IgD-negative memory B cell (primary cell): ENCODE measurements at regions not wholly inside any gene's neighbourhood (a gene's known extent, or its start where the extent isn't known, plus 50 kb on each side); places are given as distances from the start of the nearest gene placed in this dataset.
"Not testable (repeated sequence)": the region's sequence is repeated elsewhere in the genome, so short reads cannot be mapped to it uniquely, and the experiment has no call there.

Source experiments
- H3K27ac Mint-ChIP-seq, 3 donors: one replicate each; pipeline ENCODE4 v1.8.0; 2020 to 2022; ENCODE audit warnings: mild to moderate bottlenecking in 3 of 3, mixed read lengths in 3 of 3, moderate library complexity in 1 of 3
- H3K27me3 Mint-ChIP-seq: one replicate; pipeline ENCODE4 v1.8.0; 2021; ENCODE audit warnings: mixed read lengths
- H3K36me3 Mint-ChIP-seq: one replicate; pipeline ENCODE4 v1.8.0; 2020; ENCODE audit warnings: mild to moderate bottlenecking, mixed read lengths
- H3K4me1 Mint-ChIP-seq, 3 donors: one replicate each; pipeline ENCODE4 v1.8.0; 2020 to 2022; ENCODE audit warnings: mixed read lengths in 3 of 3, mild to moderate bottlenecking in 1 of 3
- H3K4me3 Mint-ChIP-seq, 4 donors: one replicate each; pipeline ENCODE4 v1.8.0; 2020 to 2022; ENCODE audit warnings: mild to moderate bottlenecking in 4 of 4, mixed read lengths in 4 of 4, moderate library complexity in 3 of 4
- H3K9me3 Mint-ChIP-seq, 3 donors: one replicate each; pipeline ENCODE4 v1.8.0; 2020 to 2021; ENCODE audit warnings: mixed read lengths in 3 of 3, mild to moderate bottlenecking in 1 of 3

DNA sequence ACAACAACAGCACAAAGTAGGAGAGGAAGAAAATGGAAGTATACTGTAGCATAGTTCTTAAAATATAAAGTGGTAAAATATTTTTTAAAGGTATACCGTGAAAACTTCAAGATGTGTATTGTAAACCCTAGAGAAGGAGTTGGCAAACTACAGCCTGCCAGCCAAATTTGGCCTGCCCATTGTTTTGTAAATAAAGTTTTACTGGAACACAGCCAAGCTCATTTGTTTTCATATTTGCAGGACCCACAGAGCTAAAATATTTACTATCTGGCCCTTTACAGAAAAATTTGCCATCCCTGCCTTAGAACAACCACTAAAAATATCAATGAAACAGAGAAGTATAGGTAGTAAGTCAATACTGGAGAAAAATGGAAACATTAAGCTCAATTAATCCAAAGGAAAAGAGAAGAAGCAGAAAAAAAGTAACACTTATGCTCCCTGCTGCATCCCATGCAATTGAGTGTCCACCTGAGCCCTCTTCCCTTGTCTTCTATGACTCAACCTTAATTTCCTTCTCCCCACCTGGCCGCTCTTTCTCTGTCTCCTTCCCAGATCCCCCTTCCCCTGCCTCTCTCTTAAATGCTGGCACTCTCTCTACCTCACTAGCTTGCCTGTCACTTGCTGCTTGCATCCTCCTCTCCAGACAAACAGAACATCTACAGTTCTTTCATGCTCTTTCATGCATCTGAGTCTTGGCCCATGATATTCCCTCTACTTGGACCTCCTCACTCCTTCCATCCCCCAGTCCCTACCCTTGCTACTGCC is 50.6 kb upstream of the FER start:
- Mint-ChIP-seq H3K4me1 (peaks cover 0 to 19% (median 4%) of the 10 kb centered on the region in 3 donors), H3K36me3 (no peaks in the 10 kb centered on the region), H3K9me3 (no peaks in the 10 kb centered on the region), H3K4me3 (no peak overlapping the region), H3K27ac (no peak overlapping the region), H3K27me3 (peaks cover under 1% of the 10 kb centered on the region)

DNA sequence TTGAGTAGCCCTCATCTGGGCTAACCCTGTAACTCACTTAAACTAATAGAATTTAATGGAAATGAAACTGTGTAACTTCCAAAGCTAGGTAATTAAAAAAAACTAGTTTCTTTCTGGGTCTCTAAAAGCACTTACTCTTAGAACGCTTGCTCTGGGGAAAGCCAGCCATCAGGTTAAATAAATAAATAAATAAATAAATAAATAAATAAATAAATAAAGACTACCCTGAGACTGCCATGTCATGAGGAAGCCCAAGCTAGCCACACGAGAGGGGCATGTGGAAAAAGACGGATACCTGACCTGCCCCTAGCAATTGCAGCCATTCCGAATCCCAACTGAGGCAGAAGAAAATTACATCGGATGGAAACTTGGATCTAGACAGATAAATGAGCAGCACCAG is 51.3 kb upstream of the FER start:
- Mint-ChIP-seq H3K36me3 (no peaks in the 10 kb centered on the region), H3K4me1 (peaks cover 0 to 14% (median 4%) of the 10 kb centered on the region in 3 donors), H3K4me3 (no peak overlapping the region), H3K9me3 (no peaks in the 10 kb centered on the region), H3K27ac (no peak overlapping the region), H3K27me3 (peaks cover 3% of the 10 kb centered on the region)

DNA sequence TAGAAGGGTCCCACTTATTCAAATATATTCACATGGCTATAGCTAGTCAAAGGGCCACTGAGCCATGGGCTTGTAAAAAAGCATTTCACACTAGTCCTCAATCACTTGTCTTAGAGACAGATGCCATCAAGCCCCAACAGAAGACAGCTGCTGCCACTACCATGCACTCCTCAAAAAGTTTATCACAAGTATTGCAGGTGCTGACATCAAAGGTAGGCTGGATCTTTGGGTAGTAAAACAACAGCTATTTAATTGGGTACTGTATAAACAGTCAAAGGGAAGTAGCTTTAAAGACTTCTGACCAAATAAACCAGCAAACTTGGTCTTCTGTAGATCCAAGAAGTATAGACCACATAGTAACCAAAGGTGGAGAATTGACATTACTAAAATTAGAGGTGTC is 59.2 kb upstream of the FER start:
- no peaks in the 10 kb centered on the region for H3K36me3 Mint-ChIP-seq
- no peaks in the 10 kb centered on the region for H3K9me3 Mint-ChIP-seq
- peaks cover 3% of the 10 kb centered on the region for H3K27me3 Mint-ChIP-seq
- peaks cover 4 to 23% (median 7%) of the 10 kb centered on the region in 3 donors for H3K4me1 Mint-ChIP-seq
- H3K4me3 Mint-ChIP-seq, result no peak overlapping the region
- H3K27ac Mint-ChIP-seq, result no peak overlapping the region

DNA sequence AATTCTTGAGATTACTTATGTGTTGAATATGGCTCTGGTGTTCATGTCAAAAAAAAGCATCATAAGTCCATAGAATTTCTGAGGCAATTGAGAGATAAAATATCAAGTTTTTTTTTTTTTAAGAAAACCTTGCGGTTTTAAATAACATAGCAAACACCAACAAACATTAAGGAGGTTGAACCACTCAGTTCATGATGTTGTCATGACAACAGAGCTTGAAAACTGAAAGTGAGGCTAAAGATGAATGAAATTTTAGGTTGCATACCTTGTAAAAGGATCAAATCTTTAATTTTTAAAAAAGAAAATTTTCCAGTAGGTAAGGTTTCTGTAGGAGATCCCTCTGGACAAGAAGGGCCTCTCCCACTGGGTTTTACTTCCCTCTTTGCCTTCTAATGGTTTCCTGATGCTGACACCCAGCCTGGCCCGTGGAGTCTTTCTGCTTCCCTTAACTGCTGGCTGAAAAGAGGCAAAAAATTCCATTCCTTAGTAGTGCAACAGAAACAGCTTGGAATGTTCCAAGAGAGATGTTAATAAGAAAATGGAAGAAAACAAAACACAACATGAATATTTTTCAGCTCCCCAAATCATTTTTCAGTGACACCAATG is 60.0 kb upstream of the FER start:
- H3K36me3 Mint-ChIP-seq, result no peaks in the 10 kb centered on the region
- H3K27me3 Mint-ChIP-seq, result peaks cover 3% of the 10 kb centered on the region
- peak overlapping the region in 1 of 4 donors; percentile 27 for H3K4me3 Mint-ChIP-seq
- H3K4me1 Mint-ChIP-seq, result peaks cover 4 to 16% (median 7%) of the 10 kb centered on the region in 3 donors
- H3K9me3 Mint-ChIP-seq, result no peaks in the 10 kb centered on the region
- no peak overlapping the region for H3K27ac Mint-ChIP-seq

DNA sequence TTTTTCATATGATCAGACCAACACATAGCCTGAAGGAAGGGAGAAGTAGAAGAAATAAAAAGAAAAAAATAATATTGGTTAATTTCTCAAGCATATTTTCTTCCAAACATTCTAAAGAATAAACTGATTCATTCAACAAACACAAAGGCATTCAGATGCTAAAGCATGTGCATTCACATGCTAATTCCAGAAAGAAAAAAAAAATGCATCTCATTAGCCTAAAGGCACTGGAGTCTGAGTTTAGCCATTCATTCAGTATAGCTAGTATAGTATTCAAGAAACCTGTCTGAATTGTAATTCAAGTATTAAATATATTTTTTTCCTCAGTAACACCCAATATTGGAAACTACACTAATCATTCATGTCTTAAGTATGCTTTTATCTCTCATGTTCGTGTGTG is 61.0 kb upstream of the FER start:
- Mint-ChIP-seq H3K27me3 (no peaks in the 10 kb centered on the region), H3K9me3 (no peaks in the 10 kb centered on the region), H3K36me3 (no peaks in the 10 kb centered on the region), H3K27ac (no peak overlapping the region), H3K4me1 (peaks cover 4 to 21% (median 7%) of the 10 kb centered on the region in 3 donors), H3K4me3 (no peak overlapping the region)

DNA sequence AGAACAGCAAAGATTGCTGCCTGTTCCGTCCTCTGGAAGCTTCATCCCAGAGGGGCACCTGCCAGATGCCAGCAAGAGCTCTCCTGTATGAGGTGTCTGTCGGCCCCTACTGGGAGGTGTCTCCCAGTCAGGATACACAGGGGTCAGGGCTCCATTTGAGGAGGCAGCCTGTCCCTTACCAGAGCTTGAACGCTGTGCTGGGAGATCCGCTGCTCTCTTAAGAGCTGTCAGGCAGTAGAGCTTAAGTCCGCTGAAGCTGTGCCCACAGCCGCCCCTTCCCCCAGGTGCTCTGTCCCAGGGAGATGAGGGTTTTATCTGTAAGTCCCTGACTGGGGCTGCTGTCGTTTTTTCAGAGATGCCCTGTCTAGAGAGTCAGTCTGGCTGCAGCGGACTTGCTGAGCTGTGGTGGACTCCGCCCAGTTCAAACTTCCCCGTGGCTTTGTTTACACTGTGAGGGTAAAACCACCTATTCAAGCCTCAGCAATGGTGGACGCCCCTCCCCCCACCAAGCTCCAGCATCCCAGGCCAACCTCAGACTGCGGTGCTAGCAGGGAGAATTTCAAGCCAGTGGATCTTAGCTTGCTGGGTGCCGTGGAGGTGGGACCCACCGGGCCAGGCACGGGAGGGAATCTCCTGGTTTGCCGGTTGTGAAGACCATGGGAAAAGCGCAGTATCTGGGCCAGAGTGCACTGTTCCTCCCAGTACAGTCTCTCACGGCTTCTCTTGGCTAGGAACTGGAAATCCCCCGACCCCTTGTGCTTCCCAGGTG is 62.1 kb upstream of the FER start:
- H3K9me3 Mint-ChIP-seq, H3K36me3 Mint-ChIP-seq, H3K27me3 Mint-ChIP-seq: not testable (repeated sequence)
- peak overlapping the region in 2 of 4 donors; percentile 39 to 76 for H3K4me3 Mint-ChIP-seq
- peaks cover 8 to 26% (median 10%) of the 10 kb centered on the region in 3 donors for H3K4me1 Mint-ChIP-seq
- peak overlapping the region in 2 of 3 donors; percentile 28 to 81 for H3K27ac Mint-ChIP-seq

DNA sequence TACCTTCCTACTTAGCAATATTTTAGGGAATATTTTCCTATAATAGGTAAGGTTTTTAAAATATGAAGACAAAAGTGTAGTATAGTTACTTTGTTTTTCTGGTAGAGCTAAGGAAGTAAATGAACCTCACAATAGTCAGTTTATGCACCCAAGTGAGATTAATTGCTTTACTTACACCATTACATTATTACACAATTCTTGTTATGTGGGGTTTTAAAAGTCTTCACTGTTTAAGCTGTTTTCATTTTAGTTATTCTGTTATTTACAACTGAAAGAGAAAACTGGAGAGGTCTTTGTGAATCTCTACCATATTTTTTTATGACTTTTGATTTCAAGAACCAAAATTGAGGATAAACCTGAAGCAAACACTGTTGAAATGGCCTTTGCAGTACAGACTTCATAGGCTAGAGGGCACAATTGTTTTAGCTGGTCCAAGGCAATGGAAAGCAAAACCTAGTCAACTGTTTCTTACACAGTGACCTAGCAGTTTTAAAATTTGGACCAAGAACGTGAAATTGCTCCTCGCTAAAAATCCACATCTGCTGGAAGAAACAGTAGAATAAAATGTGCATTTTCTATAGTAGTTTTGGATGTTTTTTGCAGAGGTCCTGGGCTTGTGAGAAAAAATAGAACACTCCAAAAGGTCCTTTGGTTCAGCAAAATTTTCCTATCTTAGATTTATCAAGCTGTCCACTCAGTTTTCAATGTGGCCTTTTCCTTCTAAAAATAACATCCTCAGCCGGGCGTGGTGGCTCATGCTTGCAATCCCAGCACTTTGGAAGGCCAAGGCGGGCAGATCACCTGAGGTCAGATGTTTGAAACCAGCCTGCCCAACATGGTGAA is 66.4 kb upstream of the FER start:
- H3K36me3 Mint-ChIP-seq, result no peaks in the 10 kb centered on the region
- peaks cover 2% of the 10 kb centered on the region for H3K27me3 Mint-ChIP-seq
- no peaks in the 10 kb centered on the region for H3K9me3 Mint-ChIP-seq
- H3K4me1 Mint-ChIP-seq, result peaks cover 9 to 26% (median 11%) of the 10 kb centered on the region in 3 donors
- H3K4me3 Mint-ChIP-seq, result peak overlapping the region in 2 of 4 donors; percentile 19 to 30
- no peak overlapping the region for H3K27ac Mint-ChIP-seq

DNA sequence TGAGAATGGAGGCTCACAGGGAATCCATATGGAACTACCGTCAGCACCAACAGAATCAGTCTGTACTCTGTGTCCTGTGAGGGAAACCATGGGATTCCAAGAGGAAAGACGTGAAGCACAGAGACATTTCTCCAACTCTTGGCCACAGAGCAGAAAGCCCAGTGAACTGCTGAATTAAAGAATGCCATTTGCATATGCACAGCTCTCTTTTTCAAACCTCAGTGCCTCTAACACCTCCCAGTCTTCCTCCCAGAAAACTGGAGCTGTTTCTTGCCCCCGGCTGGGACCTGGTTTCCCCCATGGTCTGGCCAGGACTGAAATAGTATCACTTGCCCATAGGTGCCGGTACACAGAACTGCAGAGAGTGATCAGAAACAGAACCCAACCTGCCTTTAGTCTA is 69.6 kb upstream of the FER start:
- Mint-ChIP-seq H3K4me3 (peak overlapping the region in 1 of 4 donors; percentile 42), H3K9me3 (no peaks in the 10 kb centered on the region), H3K27ac (peak overlapping the region in 1 of 3 donors; percentile 21), H3K4me1 (peaks cover 6 to 18% (median 7%) of the 10 kb centered on the region in 3 donors), H3K27me3 (peaks cover 2% of the 10 kb centered on the region), H3K36me3 (no peaks in the 10 kb centered on the region)

DNA sequence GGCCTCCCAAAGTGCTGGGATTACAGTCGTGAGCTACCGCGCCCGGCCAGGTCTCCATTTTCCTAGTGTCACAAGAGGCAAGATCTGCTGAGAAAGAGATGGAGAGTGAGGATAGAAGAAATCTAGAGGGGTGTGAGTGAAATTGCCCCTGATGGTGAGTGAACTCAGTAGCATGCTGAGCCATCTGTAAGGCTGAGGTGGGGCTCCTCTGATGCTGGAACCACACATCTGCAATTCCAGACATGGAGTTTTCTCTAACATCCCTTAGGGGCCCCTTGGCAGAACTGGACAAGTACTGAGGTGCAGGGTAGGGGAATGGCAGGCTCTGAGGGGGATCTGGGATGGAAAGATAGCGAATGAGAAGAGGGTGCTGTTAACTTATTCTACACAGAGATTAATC is 72.0 kb upstream of the FER start:
- Mint-ChIP-seq H3K27me3 (peaks cover 5% of the 10 kb centered on the region), H3K36me3 (no peaks in the 10 kb centered on the region), H3K4me3 (no peak overlapping the region), H3K4me1 (peaks cover 0 to 8% (median 6%) of the 10 kb centered on the region in 3 donors), H3K27ac (no peak overlapping the region), H3K9me3 (no peaks in the 10 kb centered on the region)

DNA sequence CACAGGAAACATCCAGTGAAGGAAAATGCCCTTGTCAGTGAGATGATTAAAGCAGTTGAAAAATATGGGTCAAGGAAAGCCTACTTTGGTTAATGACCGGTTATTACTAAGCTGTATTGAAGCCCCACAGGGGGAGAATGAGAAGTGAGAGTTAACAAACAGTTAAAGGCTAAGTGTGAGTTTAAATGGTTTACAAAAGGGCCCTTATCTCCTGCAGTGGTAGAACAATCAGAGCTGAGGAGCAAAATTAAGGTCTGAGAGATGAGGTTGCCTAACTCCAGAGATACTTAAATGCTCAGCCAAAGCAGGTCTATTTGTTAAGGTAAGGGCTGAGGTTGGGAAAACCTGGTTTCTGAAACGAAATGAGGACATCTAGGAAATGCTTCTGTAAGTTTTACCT is 75.1 kb upstream of the FER start:
- Mint-ChIP-seq H3K27me3 (peaks cover 8% of the 10 kb centered on the region), H3K4me1 (no peaks in the 10 kb centered on the region), H3K9me3 (no peaks in the 10 kb centered on the region), H3K4me3 (no peak overlapping the region), H3K27ac (no peak overlapping the region), H3K36me3 (no peaks in the 10 kb centered on the region)

DNA sequence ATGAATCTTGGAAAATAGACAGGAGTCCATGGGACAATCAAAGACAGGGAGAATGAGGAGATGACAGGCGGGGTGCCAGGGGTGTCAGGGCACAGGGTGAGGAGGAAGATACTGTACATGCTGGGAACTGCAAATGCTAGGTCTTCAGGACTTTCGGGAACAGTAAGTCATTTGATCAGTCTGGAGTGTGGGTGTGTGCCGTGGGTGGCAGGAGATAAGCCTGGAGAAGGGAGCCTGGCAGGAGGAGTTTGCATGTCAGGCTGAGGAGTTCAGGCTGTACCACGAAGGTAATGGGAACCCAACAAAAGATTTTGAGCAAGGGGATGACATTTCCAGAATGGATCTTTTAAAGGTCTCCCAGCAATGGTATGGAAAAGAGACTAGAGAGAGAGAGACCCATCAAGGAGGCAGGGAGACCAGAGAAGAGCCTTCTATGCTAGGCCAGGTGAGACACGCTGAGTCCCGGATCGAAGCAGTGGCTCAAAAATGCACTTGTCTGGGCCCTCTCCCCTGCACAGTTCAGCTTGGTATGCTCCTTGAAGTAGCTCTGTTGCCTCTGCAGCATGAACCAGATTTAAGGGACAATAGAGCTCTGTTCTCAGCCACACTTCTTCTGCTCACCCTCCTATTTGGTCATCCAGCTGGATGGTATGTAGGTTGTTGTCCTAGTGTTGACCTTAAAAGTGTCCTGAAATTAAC is 77.0 kb upstream of the FER start:
- Mint-ChIP-seq H3K36me3 (no peaks in the 10 kb centered on the region), H3K27me3 (peaks cover 10% of the 10 kb centered on the region), H3K9me3 (no peaks in the 10 kb centered on the region), H3K4me3 (no peak overlapping the region), H3K27ac (no peak overlapping the region), H3K4me1 (no peaks in the 10 kb centered on the region)

DNA sequence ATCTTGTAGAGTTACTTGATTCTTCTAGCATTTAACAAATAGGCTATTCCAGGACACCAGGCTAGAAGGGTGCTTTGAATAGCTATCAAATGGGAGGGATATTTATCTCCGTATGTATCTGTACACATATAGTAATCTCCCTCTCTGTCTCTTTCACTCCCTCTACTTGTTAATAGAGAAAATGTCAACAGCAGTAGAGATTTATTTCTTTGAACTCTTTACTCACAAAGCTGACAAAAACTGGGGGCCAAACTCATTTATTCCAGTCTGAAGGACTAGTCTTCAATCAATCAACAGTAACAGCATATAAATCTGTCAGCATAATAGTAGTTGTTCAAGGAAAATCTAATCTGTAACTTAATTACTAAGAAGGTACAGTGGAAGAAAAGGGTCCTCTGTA is 78.2 kb upstream of the FER start:
- peaks cover 10% of the 10 kb centered on the region for H3K27me3 Mint-ChIP-seq
- no peaks in the 10 kb centered on the region for H3K4me1 Mint-ChIP-seq
- no peaks in the 10 kb centered on the region for H3K36me3 Mint-ChIP-seq
- H3K27ac Mint-ChIP-seq, result no peak overlapping the region
- no peaks in the 10 kb centered on the region for H3K9me3 Mint-ChIP-seq
- H3K4me3 Mint-ChIP-seq, result no peak overlapping the region

DNA sequence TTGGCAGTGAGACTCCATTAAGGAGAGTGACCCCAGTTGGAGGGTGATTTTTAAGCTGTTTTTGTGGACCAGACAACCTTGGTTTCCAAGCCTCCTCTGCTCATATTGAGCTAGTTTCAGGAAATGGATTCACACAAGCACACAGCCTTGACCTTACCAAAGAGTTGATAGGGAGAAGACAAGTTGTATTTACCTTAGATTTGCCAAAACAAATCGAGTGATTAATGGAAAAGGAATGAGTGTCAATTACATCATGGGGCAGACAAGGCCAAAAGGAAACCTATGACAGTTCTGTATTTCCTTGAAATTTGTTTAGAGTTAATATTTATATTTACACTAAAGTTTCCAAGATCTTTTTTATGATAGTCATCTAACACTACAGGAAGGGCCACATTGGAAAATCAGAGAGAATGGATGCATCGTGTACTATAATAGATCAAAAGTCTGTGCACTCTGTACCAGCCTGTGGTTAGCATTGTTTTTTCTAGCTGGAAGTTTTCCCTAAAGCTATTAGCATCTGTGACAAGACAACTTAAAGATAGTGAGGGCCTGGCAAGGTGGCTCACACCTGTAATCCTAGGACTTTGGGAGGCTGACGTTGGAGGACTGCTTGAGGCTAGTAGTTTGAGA is 86.0 kb upstream of the FER start:
- Mint-ChIP-seq H3K4me3 (no peak overlapping the region), H3K36me3 (no peaks in the 10 kb centered on the region), H3K27me3 (peaks cover 4% of the 10 kb centered on the region), H3K4me1 (peaks cover 0 to 8% (median 0%) of the 10 kb centered on the region in 3 donors), H3K27ac (no peak overlapping the region), H3K9me3 (no peaks in the 10 kb centered on the region)

DNA sequence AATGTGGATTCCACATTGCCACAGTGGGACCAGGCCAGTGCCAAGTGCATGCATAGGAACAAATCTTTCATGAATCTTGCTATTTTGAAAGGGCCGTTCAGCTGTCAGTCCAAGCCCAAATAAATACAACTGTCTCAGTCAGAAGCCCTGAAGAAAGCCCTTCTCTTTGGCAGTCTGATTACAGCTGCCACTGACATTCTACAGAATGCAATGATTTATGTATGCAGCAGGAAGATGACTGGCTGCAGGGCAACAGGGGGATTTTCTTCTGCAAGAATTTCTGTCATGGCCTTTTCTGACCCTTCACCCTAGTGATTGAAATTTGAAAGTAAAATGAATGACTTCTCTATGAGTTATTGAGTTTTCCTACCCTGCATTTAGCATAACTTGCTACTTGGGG is 86.7 kb upstream of the FER start:
- no peak overlapping the region for H3K4me3 Mint-ChIP-seq
- peaks cover 3% of the 10 kb centered on the region for H3K27me3 Mint-ChIP-seq
- H3K9me3 Mint-ChIP-seq, result no peaks in the 10 kb centered on the region

More for the DNA sequence above, 86.7 kb upstream of the FER start:
- Mint-ChIP-seq H3K27ac (no peak overlapping the region), H3K36me3 (no peaks in the 10 kb centered on the region), H3K4me1 (peaks cover 0 to 8% (median 0%) of the 10 kb centered on the region in 3 donors)
